CD4-positive, alpha-beta T cell treated with Interferon alpha-2 for 1 hour (primary cell): ENCODE measurements at regions not wholly inside any gene's neighbourhood (a gene's known extent, or its start where the extent isn't known, plus 50 kb on each side); places are given as distances from the start of the nearest gene placed in this dataset.

ENCODE experiments used
- DNase-seq, 2 donors: peaks; one replicate each; pipeline ENCODE4 v3.0.0-alpha.2; 2020 to 2022

- no peak for DNase-seq
These were observed 84.5 kb upstream of the GPR26 start for GRCh38 chr10:123581656-123582055.

- DNase-seq = peak; percentile 55 to 57
These were observed 83.8 kb upstream of the GPR26 start for GRCh38 chr10:123582084-123582989.

GRCh38 chr10:123583639-123584418, 82.3 kb upstream of the GPR26 start:
- DNase-seq = no peak

GRCh38 chr10:123584419-123584775, 81.8 kb upstream of the GPR26 start:
- DNase-seq = no peak

- no peak for DNase-seq
These were observed 80.4 kb upstream of the GPR26 start for GRCh38 chr10:123585477-123586445.

- no peak for DNase-seq
These were observed 79.0 kb upstream of the GPR26 start for GRCh38 chr10:123587110-123587509.

- DNase-seq = no peak
These were observed 77.7 kb upstream of the GPR26 start for GRCh38 chr10:123588386-123588914.

- DNase-seq = no peak
These were observed 70.5 kb upstream of the GPR26 start for GRCh38 chr10:123595661-123596060.

GRCh38 chr10:123597676-123598075, 68.5 kb upstream of the GPR26 start:
- no peak for DNase-seq

GRCh38 chr10:123599366-123599849, 66.7 kb upstream of the GPR26 start:
- DNase-seq = no peak

- no peak for DNase-seq
These were observed 66.0 kb upstream of the GPR26 start for GRCh38 chr10:123600177-123600576.

- no peak for DNase-seq
These were observed 63.0 kb upstream of the GPR26 start for GRCh38 chr10:123603130-123603529.

GRCh38 chr10:123604506-123604905, 61.6 kb upstream of the GPR26 start:
- DNase-seq = no peak

GRCh38 chr10:123606006-123606405, 60.1 kb upstream of the GPR26 start:
- DNase-seq = no peak

GRCh38 chr10:123606955-123607354, 59.2 kb upstream of the GPR26 start:
- DNase-seq = no peak

GRCh38 chr10:123607386-123607785, 58.8 kb upstream of the GPR26 start:
- no peak for DNase-seq

GRCh38 chr10:123608047-123608446, 58.1 kb upstream of the GPR26 start:
- DNase-seq = no peak

- DNase-seq = no peak
These were observed 54.9 kb upstream of the GPR26 start for GRCh38 chr10:123611243-123611642.

GRCh38 chr10:123611876-123612275, 54.3 kb upstream of the GPR26 start:
- no peak for DNase-seq

- DNase-seq = no peak
These were observed 52.8 kb upstream of the GPR26 start for GRCh38 chr10:123613346-123613850.

- DNase-seq = peak in 1 of 2 donors; percentile 21
These were observed 51.3 kb upstream of the GPR26 start for GRCh38 chr10:123614888-123615287.
